Peyer's patch (tissue), 4 donors: ENCODE measurements at regions not wholly inside any gene's neighbourhood (a gene's known extent, or its start where the extent isn't known, plus 50 kb on each side); places are given as distances from the start of the nearest gene placed in this dataset.

Experiments used
- POLR2A ChIP-seq, 2 donors: fragments of 450-650 bp; IDR thresholded peaks; one replicate each; pipeline ENCODE4 v1.5.1; 2017; ENCODE audit warnings: antibody characterized with exemption in 2 of 2, mild to moderate bottlenecking in 2 of 2, moderate library complexity in 2 of 2
- TF ChIP-seq, protein P1 (sequence below), 6 experiments: fragments of 450-650 bp in 4 of 6; fragments of 200-600 bp in 2 of 6; sonication (generic) in 1 of 6; IDR thresholded peaks; one replicate each; pipeline ENCODE4 v1.5.1; 2017 to 2019; ENCODE audit warnings: antibody characterized with exemption in 6 of 6, mild to moderate bottlenecking in 3 of 6, moderate library complexity in 1 of 6

DNA sequence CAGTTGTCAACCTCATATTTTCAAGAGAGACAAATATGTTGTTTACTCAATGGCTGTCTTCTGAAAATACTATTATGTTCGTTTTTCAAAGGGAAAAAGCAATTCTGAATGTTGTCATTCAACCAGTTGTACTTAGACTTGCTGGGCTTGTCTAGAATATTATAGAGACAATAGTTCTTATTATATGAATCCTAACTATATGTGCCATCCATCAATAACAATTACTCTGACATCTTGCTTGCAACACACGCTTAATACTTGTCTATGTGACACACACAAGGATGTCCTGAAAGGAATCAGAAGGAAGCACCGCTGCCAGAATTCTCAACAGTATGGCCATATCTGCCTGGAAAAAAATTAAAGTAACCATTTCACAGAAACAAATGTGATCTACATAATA, 283.3 kb upstream of the NRSN1 start:
- no peak for TF ChIP-seq POLR2A (IDR thresholded peaks at IDR 0.05)
- TF ChIP-seq, protein P1, sequence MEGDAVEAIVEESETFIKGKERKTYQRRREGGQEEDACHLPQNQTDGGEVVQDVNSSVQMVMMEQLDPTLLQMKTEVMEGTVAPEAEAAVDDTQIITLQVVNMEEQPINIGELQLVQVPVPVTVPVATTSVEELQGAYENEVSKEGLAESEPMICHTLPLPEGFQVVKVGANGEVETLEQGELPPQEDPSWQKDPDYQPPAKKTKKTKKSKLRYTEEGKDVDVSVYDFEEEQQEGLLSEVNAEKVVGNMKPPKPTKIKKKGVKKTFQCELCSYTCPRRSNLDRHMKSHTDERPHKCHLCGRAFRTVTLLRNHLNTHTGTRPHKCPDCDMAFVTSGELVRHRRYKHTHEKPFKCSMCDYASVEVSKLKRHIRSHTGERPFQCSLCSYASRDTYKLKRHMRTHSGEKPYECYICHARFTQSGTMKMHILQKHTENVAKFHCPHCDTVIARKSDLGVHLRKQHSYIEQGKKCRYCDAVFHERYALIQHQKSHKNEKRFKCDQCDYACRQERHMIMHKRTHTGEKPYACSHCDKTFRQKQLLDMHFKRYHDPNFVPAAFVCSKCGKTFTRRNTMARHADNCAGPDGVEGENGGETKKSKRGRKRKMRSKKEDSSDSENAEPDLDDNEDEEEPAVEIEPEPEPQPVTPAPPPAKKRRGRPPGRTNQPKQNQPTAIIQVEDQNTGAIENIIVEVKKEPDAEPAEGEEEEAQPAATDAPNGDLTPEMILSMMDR (IDR thresholded peaks at IDR 0.05) = no peak
